SK-MEL-5 (cell line): ENCODE measurements at regions not wholly inside any gene's neighbourhood (a gene's known extent, or its start where the extent isn't known, plus 50 kb on each side); places are given as distances from the start of the nearest gene placed in this dataset.
A peak's percentile ranks its signal among the peaks of the same experiment; 100 is the strongest.

Experiments
- DNase-seq: peaks from one replicate; pipeline ENCODE4 v3.0.0-alpha.2; 2016; ENCODE audit warnings: low read depth, low spot score
- in situ Hi-C: cut with HindIII; loops from 2 replicates; pipeline ENCODE4 v1.10.0; 2016; ENCODE audit warnings: low sequenced_read_pairs, high pct_unique_total_duplicates, low pct_unique_long_range_greater_than_20kb

DNA sequence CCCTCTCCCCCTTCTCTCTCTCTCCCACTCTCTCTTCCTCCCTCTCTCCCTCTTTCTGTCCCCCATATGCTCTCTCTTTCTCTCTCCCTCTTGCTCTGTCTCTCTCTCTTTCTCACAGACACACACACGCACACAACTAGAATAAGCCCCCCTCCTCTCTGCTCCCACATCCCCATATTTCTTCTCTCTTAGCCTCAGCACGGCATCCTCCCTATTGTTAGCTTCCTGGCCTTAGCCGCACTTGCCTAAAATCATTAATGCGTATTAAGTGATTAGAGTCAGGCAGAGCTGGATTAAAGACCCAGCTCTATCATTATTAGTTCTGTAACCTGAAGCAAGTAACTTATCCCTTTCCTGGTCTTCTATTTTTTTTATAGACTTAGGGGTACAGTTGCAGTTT, 319.0 kb upstream of the C16orf82 start:
- in situ Hi-C loops: no loop called here
- no peak for DNase-seq

DNA sequence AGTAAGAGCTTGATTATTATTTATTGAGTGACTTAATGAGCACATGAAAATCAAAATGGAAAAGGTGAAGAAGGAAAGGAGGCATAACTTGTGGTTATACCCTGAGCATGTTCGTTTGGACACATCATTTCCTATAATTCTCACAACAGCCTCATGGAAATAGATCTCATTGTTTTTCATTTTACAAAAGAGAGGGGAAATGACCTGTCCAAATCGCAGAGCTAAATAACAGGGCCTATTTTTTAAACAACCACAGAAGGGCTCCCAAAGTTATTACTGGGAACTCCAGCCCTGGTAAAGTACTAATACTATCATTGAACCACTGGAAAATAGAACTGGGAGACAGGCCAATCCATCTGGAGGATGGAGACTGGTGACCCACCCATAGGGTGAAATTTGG, 317.7 kb upstream of the C16orf82 start:
- DNase-seq: no peak
- in situ Hi-C loops: no loop called here

- in situ Hi-C loops: no loop called here
- DNase-seq: no peak
Measured at GRCh38 chr16:26752166-26752565, 314.6 kb upstream of the C16orf82 start.

GRCh38 chr16:26756633-26757032, 310.1 kb upstream of the C16orf82 start:
- in situ Hi-C loops: no loop called here
- DNase-seq: no peak

- DNase-seq: no peak
- in situ Hi-C loops: no loop called here
Measured at GRCh38 chr16:26762594-26762993, 304.1 kb upstream of the C16orf82 start.

DNA sequence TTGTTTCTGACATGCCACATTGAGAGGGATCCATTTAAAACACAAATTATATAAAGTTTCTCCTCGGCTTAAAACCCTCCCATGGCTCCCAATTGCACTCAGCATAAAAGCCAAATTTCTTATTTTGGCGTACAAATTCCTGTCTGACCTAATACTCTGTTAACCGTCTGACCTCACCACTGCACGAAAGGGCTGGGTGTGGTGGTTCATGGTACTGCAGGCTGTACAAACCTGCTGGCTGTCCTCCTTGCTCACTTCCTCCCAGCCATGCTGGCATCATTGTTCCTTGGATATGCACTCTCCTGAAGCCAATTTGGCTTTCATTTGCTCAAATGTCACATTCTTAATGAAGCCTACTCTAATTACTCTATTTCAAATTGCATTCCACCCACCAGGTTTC, 301.6 kb upstream of the C16orf82 start:
- DNase-seq: peak; percentile 37
- in situ Hi-C loops: no loop called here

DNA sequence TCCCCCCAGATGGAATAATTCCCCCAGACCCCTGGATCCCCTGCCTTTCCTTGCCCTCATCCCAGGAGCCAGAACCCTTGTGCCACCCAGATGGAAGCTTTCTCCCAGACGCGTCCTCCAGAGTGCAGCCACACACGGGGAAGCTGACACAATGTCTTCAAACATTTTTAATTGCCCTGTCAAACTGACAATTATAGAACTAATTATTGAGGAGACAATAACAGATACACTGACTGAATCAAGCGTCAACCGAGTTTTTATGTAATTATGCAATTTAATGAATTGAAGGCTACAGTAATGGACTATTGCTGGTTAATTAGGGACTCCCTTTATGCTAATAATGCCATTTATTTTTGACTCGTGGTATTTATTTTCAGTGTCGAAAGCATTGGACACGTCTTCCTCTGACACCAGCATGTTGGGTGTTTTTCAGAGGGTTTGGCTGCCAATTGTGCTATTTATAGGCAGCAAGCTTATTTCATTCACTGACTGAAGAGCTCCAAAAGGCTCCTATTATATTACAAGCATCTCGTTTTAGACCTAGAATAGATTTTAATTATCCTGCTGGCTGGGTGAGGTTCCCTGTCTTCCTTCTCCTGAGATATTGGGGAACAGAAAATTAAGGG, 298.2 kb upstream of the C16orf82 start:
- no peak for DNase-seq
- in situ Hi-C loops: no loop called here

GRCh38 chr16:26770547-26770946, 296.2 kb upstream of the C16orf82 start:
- in situ Hi-C loops: no loop called here
- no peak for DNase-seq

DNA sequence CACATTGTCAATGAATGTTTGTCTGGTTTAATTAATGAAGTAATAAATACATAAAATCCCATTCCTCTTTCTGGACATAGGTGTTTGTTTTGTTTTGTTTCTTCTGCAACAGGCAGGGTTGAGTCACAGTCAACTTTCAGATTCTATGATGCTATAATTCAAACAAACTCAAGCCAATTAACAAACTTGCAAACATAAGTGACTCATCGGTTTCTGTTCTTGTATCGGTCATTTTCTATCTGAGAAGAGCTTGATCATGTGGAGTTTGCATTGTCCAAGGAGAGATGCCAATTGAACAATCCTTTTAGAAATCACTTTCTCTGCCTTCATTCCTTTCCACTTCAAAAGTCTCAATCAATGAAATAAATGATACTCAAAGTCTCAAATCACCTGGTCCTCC, 294.2 kb upstream of the C16orf82 start:
- no peak for DNase-seq
- in situ Hi-C loops: no loop called here

- in situ Hi-C loops: no loop called here
- DNase-seq: no peak
Measured at GRCh38 chr16:26777821-26778220, 288.9 kb upstream of the C16orf82 start.

DNA sequence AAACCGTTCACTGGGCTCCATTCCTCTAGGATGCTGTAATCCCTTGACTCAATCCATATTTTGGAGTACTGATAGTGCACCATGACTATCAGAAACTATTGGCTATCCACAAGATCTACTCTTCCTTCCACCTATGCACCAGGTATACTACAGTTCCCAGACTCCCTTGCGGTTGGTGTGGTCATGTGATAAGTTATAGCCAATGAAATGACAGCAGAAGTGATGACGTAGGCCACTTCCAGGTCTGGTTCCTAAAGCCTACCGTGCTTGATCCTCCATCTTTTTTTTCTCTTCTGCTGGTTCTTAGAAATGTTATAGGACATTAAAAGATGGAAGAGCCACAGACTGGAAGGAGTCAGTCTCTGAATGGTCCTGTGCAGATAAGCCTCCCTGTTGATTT, 278.8 kb upstream of the C16orf82 start:
- peak; percentile 41 for DNase-seq

GRCh38 chr16:26791169-26791568, 275.6 kb upstream of the C16orf82 start:
- in situ Hi-C loops: no loop called here
- DNase-seq: no peak

More for the DNA sequence above, 278.8 kb upstream of the C16orf82 start:
- in situ Hi-C loops: no loop called here

- in situ Hi-C loops: no loop called here
- no peak for DNase-seq
Measured at GRCh38 chr16:26795184-26795583, 271.5 kb upstream of the C16orf82 start.

GRCh38 chr16:26801628-26802027, 265.1 kb upstream of the C16orf82 start:
- in situ Hi-C loops: no loop called here

DNA sequence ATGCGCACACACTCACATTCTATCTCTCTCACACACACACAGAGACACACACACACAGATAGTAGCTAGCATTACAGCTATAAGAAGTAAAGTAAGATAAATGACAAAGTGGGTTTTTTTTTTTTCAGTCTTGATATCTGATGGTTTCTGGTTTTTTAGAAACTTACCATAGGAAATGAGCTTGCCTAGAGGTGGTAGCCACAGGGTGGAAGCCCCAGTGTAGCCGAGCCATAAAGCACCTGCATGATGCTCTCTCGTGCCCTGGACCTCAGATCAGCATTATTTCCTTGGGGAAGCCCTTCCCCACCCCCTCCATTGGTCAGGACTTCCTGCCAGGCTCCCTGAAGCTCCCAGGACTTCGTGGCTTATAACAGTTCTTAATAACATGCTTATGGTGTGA, 264.3 kb upstream of the C16orf82 start:
- no peak for DNase-seq
- in situ Hi-C loops: no loop called here

More at GRCh38 chr16:26801628-26802027, 265.1 kb upstream of the C16orf82 start:
- DNase-seq: no peak

DNA sequence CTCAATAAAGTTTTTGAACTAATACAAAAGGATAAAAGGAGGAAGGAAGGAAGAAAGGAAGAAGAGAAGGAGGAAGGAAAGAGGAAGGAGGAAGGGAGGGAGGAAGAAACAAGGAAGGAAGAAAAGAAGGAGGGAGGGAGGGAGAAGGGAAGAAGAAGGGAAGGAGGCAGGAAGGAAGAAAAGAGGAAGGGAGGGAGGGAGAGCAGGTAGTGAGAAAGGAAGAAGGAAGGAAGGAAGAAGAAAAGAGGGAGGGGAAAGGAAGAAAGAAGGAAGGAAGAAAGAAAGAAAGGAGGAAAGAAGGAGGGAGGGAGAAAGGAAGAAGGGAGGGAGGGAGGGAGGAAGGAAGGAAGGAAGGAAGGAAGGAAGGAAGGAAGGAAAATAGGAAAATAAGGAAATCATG, 263.8 kb upstream of the C16orf82 start:
- in situ Hi-C loops: no loop called here
- DNase-seq: no peak

DNA sequence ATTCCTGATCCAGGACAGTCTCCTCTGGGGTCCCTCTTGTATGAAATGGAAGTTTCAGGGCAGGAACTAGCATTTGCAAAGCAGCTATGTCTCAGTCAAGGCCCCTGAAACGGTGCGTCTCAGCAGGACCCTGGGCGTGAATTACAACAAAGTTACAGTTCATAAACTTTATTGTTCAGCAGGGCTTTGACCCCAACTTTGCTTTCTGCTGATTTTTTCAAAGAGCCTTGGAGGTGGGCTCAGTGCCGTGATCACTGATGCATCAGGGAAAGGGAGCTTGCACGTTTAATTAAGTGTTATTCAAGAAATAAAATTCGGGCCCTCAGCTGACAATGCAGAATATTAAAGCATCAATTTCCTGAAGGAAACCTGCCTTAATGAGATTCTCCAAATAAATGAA, 260.1 kb upstream of the C16orf82 start:
- in situ Hi-C loops: no loop called here
- DNase-seq: no peak

DNA sequence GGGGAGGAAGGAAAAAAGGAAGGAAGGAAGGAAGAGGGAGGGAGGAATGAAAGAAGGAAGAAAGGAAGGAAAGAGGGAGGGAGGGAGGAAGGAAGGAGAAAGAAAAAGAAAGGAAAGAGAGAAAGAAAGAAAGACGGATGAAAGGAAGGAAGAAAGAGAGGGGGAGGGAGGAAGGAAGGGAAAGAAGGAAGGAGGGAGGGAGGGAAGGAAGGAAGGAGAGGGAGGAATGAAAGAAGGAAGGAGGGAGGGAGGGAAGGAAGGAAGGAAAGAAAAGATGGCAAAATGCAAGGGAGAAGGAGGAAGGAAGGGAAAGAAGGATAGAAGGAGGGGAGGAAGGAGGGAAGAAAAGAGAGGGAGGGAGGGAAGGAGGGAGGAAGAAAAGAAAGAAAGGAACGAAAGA, 257.3 kb upstream of the C16orf82 start:
- no peak for DNase-seq
- in situ Hi-C loops: no loop called here

DNA sequence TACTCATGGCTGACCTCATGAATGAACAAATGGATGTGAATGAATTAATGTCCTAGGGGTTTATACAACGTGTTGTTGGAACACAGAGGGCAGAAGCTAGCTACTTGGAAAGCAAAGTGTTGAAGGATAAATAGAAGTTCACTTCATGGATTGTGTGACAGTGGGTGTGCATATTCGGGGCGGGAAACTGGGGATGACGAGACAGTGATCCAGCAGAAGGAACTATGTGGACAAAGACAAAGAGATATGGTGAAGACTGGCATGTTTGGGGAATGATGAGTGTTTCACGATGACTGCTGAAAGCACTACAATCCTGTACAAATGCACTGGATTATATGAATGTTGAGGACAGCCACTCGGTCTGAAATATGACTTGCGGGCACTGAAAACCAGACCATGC, 250.5 kb upstream of the C16orf82 start:
- no peak for DNase-seq
- in situ Hi-C loops: no loop called here
